Limb (tissue), 2 donors: ENCODE measurements at regions not wholly inside any gene's neighbourhood (a gene's known extent, or its start where the extent isn't known, plus 50 kb on each side); places are given as distances from the start of the nearest gene placed in this dataset.

Experiments
- DNase-seq, 2 donors: peaks; one replicate each; pipeline ENCODE4 v3.0.0-alpha.2; 2016; ENCODE audit errors: extremely low spot score in 2 of 2

DNA sequence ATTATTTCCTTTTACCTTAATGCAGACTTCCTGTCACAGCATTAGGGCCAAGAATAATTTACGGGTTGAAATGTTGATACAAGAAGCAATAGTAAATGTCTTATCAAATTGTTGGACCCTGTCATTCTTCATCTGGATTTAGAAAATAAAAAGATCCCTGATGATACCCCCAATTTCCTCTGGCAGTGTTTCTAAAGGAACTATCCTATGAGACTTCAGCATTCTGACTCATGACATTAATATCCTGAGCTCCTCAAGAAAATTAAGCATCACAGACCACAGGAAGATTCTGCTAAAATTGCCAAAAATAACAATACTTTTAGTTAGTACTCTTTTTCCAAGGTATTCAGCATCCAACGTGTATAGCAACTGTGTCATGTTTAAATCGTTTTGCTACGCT is 490.5 kb upstream of the ANKRD30A start:
- no peak for DNase-seq

DNA sequence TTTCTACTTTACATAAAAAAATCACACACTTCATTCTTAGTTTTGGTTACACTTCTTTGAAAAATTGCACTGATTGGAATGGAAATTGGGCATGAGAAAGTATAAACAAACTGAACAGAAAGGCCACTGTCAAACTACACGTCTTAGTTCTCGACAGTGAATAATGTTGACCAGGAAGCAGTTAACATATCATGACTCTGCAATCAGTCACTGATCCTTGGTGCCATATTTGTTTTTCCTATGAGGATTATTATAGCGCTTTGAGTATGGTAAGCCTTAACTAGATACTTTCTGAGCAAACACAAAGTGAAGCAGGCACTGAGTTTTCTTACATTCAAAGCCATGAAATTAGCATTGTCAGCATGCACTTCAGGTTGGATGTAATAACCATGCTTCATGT is 495.1 kb upstream of the ANKRD30A start:
- DNase-seq: no peak

DNA sequence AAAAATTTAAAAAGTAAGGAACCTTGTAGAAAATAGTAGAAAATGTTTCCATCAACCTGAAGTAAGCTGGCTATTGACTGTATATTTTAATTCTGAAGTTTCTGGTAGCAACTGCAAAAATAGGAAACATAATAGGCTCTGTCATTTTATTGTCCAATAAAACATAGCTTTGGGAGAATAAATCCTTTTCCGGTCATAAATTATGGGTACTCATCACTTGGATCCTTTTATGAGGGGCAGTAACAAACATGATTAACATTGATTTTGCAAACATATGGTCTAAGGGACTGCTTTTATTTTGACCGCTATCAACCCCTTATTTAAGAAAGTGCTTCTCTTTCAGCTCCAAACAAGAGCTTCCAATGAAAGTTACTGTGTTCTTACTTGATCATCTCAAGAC is 495.9 kb upstream of the ANKRD30A start:
- DNase-seq: no peak

DNA sequence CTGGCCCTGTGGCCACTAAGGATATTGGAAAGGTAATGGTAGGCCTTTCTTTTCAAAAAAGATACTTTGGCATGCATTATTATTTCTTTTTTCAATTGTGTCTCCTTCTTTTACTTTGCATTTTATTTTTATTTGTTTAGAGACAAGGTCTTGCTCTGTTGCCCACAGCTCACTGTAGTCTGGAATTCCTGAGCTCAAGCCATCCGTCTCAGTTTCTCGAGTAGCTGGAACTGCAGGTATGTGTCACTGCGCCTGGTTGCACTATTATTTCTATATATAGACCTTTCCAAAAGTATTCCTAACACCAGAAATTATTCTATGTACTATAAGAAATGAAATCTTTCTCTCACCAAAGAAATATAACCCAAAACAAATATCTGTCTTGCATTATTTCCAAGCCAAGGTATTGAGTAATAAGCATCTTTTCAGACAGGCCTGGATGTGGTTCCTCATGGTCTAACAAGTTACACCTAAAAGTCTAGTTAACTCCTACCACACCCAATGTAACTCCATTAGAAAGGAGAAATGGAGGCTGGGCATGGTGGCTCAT is 500.8 kb upstream of the ANKRD30A start:
- no peak for DNase-seq

DNA sequence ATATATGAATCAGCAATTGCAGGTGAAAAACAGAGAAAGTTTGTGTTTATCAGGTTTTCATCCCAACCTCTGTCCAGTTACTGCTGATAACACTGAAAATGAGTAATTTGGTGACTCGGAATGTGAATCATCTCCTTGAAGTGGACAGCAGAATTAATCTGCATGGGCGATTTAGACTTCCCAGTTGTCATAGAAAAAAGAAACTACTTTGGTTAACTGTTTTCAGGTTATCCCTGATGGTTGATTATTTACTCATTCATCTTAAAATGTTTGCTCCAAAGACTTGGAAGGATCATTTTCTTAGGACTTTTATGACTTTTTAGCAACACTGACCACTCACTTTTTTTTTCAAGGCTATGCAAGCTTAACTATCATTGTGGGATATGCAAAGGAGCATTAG is 504.1 kb upstream of the ANKRD30A start:
- DNase-seq: no peak

DNA sequence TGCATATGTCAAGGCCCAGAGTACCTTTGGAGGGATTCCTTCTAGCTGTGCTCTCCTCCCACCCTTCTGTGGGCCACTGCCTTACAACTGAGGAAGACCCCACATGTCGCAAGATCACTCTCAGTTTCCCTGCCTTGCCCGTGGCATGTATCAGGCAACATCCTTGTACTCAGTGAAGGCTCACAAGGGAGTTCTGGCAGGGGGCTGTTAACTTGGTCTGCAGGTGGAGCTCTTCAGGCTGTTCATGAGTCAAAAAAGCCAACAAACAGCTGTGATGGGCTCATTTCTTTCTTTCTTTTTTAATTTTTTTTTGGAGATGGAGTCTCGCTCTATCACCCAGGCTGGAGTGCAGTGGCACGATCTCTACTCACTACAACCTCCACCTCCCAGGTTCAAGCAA is 513.0 kb upstream of the ANKRD30A start:
- DNase-seq: no peak

DNA sequence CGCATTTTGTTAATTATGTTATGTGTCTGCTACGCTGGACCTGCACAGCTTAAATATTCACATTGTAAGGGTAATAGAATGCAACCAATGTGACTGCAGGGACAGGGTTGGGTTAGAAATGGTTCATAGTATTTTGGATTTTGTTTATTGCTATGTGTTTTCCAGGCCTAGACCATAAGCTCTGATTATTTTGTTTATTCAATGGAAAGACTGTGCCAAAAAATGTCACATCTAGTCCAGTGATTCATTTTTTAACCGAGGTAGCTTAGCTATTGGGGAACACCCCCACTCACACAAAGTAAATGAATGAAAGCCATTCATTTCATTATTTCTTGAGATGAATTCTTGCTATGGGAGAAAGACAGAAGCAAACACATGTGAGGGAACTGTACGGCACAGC is 516.5 kb upstream of the ANKRD30A start:
- DNase-seq: no peak

DNA sequence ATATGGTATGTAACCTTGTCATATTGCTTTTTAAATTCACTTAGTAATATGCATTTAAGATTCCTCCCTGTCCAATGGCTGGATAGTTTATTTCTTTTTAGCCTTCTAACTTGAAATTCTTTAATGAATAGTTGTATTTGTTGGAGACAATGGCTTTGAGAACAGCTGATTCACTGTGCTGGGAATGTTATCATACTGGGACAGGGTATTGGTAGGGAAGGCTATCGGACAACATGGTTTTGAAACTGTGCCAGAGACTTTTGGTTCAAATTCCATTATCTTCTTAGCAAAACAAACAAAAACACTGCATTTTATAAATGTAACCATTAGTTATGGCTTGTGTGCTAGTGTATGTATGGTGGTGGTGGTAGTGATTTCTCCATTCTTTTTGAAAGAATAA is 517.1 kb upstream of the ANKRD30A start:
- no peak for DNase-seq

DNA sequence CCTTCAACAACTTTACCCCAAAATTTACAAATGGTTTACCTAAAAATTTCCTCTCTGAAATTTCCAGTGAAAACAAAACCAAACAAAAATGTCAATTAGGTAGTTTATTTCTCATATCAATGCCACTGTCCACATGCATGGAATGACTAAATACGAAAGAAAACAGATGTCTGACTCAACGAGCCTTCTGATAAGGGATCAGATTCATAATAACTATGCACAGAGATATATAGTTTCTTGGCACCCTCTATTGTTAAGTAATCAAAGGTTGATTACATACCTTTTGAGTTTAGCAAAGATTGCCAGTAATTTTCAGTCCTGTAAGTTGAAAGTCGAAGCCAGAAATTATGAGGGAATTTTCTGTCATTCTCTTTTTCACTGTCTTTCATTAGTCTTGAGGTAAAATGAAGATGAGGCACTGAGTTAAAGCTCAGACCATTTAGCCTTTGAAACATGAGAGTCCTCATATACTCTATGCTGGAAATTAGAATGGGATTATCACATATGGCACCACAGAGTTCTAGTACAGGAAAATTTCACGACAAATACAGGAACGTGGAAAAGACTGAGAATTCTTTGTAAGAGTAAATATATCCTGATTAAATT is 519.1 kb upstream of the ANKRD30A start:
- DNase-seq: no peak

DNA sequence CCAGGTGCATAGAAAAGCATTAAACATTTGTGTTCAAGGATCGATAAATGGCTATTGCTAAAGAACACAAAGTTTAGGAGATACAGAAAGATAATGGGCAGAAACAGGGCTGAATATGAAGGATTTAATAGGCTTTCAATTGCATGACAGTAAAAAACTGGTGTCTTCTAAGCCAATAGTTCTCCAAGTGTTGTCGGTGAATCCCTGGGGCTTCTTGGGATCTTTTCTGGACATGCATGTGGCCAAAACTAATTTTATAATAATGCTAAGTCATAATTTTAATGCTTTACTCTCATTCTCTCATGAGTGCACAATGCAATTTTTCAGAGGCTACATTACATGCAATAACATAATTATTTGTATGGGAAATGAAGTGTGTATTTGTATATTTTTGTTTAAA is 521.1 kb upstream of the ANKRD30A start:
- no peak for DNase-seq

DNA sequence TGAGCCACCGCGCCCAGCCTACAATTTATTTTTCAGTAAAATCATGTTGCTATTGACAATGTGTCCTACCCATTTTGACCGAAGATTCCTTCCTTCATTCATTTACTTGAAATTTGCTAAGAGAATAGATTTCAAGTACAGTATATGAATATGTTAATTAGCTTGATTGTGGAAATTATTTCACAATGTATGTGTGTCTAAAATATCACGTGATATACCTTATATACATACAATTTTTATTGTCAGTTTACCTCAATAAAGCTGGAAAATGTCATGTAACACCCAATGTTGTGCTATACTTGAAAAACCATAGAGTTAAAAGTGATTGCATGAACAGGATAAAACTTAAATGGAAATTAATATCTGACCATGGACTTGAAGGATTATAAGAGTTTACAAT is 521.7 kb upstream of the ANKRD30A start:
- no peak for DNase-seq

DNA sequence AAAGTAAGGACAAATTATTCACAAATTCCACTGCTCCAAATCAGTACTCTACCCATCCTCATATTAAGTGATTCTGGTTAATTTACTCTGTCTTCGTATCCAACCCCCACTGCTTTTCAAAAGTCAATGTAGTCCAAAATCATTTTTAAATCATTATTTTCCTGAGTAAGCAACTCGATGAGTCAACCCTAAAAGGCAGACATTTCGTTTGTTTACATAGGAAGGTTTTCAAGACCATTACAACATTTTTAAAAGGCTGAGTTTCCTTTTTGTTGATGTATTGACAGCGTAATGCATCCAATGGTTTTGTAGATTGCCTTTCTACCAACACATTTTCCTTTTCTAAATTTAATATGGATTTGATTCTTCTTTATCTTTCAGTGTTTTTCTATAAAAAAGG is 523.0 kb upstream of the ANKRD30A start:
- DNase-seq: no peak

DNA sequence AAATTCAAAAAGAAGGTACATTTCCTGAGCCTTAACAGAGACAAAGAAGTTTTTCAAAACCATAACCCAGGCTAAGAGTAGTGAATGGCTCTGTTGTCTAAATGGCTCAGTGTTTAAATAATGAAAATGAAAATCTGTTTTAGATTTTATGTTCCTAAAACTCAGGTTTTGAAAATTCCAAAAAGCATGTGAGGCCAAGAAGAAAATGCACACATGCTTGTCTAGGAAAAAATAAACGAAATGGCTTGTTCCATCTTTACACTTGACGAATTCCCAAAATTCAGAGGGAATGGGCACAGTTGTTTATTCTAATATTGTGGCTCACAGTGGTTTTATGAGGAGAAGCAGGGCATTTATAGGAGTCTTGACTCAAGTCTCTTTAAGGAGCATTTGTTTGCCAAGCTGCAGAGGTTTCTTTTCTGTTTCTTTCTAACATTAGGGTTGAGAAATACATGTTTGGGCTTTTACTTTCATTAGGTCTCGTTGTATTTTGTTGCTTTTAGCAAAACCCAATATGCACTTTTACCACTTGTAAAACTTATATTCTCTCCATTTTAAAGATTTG is 527.6 kb upstream of the ANKRD30A start:
- DNase-seq: no peak

DNA sequence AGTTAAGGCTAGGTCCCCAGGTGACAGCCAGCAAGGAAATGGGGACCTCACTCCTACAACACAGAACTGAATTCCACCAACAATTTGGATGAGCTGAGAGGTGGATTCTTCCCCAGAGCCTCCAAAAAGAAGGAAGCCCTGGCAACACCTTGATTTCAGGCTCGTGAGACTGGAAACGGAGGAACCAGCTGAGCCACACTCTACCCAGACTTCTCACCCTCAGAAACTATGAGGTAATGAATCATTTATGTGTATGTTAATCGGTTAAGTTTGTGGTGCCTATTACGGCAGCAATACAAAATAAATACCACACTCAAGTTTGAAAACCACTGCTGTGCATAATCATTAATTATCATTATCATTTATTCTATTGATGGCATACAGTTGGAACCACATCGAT is 532.4 kb upstream of the ANKRD30A start:
- DNase-seq: no peak

DNA sequence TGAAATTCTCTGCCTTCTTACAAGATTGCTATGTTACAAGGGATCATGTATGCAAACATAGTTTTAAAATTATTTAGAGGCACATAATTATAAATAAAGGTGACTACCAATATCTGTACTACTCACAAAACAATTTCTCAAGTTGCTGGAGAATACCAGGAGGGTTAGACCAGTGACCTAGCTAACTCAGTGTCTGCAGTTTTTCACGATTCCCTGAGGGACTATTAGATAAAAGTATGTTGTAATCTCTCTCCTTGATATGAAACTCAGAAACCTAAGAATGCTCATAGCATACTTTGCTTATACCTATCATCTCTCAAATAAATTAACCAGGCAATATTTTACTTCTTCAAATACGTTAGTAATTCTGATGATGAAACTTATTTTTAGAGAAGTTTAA is 534.0 kb upstream of the ANKRD30A start:
- DNase-seq: no peak

DNA sequence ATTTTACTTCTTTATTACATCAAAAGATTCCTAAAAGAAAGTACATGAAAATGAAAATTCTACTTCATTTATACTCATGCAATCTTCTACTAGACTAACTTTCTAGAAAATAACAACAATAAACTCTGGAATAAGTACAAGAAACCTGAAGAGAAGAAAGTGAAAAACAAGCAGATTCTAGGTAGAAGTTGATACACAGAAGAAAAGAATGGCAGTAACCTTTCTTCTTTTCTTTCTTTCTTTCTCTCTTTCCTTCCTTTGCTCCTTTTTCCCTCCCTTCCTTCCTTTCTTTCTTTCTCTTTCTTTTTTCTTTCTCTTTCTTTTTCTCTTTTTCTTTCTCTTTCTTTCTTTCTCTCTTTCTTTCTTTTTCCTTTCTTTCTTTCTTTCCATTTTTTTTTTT is 541.7 kb upstream of the ANKRD30A start:
- no peak for DNase-seq

DNA sequence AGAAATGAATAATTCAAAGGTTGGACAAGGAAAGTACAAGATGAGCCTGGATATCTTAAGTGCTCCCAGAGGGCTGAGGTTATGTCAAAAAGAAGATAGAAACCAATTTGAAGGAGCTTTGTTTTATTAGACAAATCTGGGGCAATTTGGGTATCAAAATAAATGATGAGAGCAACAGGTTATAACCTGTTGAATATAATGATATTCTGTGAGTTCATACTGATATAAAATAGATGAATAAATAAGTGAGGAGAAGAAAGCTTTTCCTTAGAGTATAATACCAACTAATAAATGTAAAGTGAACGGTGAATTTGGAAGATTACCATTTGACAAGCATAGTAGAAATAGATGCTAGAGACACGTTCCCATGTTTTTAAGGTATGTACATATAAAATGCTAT is 544.2 kb upstream of the ANKRD30A start:
- DNase-seq: no peak

DNA sequence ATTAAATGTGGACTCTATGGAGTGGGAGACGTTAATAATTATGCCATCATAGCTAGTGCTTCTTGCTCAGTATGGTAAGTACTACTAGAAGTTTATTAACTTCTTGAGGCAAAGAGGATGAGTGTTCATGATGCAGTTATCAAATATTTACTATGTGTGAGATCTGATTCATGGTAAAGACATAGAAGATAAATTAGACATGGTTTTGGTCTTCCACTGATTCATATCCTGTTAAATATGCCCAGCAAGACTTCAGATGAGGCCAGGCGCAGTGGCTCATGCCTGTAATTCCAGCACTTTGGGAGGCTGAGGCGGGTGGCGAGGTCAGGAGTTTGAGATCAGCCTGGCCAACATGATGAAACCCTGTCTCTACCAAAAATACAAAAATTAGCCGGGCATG is 547.1 kb upstream of the ANKRD30A start:
- DNase-seq: no peak

DNA sequence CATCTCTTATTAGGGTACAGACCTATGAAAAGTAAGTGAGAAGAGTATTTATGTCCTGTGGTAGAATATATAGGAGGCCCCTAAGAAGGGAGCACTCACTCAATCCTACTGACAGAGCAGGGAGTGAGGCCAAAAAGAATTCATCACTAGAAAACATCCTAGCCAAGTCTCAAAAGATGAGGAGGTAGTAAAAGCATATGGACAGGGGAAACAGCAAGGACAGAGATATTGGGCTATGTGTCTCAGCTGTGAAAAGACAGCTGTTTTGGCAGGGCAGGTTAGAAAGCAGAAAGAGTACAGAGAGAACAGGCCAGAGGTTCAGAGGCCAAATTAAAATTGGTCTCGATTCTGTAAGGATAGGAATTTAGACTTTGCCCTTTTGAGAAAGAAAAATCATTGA is 548.3 kb upstream of the ANKRD30A start:
- no peak for DNase-seq

DNA sequence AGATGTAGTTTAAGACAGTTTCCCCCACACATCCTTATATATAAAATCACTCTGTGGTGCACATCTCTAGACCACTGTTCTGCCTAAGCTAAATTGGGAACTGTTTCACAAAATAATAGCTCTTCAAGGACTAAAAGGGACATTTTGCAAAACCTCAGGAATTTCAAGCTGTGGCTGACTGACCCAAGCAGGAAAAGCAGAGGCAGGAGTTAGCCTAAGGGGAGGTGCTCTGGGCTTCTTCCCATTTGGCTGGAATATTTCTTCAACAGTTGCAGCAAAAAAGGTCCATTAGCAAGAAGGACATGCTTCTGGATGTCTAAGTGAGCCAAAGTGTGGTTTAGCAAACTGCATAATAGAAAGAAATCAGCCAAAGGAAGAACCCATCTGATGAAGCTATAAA is 551.2 kb upstream of the ANKRD30A start:
- DNase-seq: no peak

DNA sequence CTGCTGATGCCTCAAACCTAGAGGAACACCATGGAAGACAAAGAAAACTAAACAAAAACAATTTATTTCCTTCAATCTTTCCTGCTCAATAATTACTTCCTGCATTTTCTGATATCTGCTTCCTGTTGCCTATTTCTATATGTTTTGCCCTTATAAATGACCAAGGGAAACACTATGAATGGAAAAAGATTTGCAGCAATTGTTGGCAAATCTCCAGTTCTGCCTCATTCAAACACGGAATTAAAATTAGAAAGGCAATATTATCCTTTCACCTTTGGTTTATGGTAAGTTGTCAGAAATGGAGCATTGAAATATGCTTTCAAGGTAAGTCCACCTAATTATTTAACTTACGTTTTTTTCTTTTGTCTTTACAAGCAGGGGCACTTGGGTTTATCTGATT is 552.2 kb upstream of the ANKRD30A start:
- no peak for DNase-seq

DNA sequence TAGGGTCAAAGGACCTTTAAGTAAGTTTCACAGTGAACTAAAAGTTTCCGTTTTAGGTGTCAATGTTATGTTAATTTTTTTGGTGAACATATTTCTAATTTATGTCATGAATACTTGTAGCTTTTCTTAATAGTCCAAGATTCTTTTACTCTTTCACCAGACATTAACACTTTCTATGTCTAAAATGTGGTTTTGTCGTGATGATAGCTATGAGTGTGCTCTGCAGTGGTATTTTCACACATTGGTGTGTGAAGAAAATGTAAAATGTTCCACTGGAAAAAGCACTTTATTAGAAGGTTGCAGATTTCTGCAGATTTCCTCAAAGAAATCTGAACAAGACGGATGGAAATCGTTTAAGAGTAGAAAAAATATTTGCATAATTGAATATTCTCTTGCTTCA is 561.0 kb upstream of the ANKRD30A start:
- no peak for DNase-seq
